ENCODE measurements at regions not wholly inside any gene's neighbourhood (a gene's known extent, or its start where the extent isn't known, plus 50 kb on each side); places are given as distances from the start of the nearest gene placed in this dataset.

- TF ChIP-seq CTCF (IDR thresholded peaks at IDR 0.05) (no peak), POLR2A (IDR thresholded peaks at IDR 0.05) (no peak)
Observed at GRCh38 chr9:27870404-27870803, 297.1 kb upstream of the C9orf72 start.

All from testis (tissue), 2 donors.